ELR (cell line): ENCODE measurements at regions not wholly inside any gene's neighbourhood (a gene's known extent, or its start where the extent isn't known, plus 50 kb on each side); places are given as distances from the start of the nearest gene placed in this dataset.

ENCODE experiments used
- DNase-seq: peaks from one replicate; pipeline ENCODE4 v3.0.0-alpha.2; 2015; ENCODE audit warnings: low read depth

- DNase-seq = no peak
These were observed 228.8 kb upstream of the RGMA start for GRCh38 chr15:93317772-93318171.

GRCh38 chr15:93314245-93314644, 225.2 kb upstream of the RGMA start:
- no peak for DNase-seq

- DNase-seq = no peak
These were observed 224.0 kb upstream of the RGMA start for GRCh38 chr15:93312891-93313486.

GRCh38 chr15:93311620-93312019, 222.6 kb upstream of the RGMA start:
- no peak for DNase-seq

- no peak for DNase-seq
These were observed 219.1 kb upstream of the RGMA start for GRCh38 chr15:93308026-93308690.

- no peak for DNase-seq
These were observed 218.5 kb upstream of the RGMA start for GRCh38 chr15:93307513-93307912.

- DNase-seq = no peak
These were observed 216.3 kb upstream of the RGMA start for GRCh38 chr15:93305306-93305705.

- DNase-seq = no peak
These were observed 213.2 kb upstream of the RGMA start for GRCh38 chr15:93302080-93302765.

GRCh38 chr15:93300796-93301195, 211.8 kb upstream of the RGMA start:
- no peak for DNase-seq

GRCh38 chr15:93299675-93300074, 210.7 kb upstream of the RGMA start:
- no peak for DNase-seq

- no peak for DNase-seq
These were observed 209.9 kb upstream of the RGMA start for GRCh38 chr15:93298901-93299300.

- DNase-seq = no peak
These were observed 207.9 kb upstream of the RGMA start for GRCh38 chr15:93296759-93297500.

- DNase-seq = no peak
These were observed 205.9 kb upstream of the RGMA start for GRCh38 chr15:93294896-93295295.

- DNase-seq = no peak
These were observed 205.1 kb upstream of the RGMA start for GRCh38 chr15:93294066-93294465.

- DNase-seq = no peak
These were observed 202.4 kb upstream of the RGMA start for GRCh38 chr15:93291380-93291779.

- no peak for DNase-seq
These were observed 201.6 kb upstream of the RGMA start for GRCh38 chr15:93290618-93290946.

GRCh38 chr15:93289941-93290617, 201.1 kb upstream of the RGMA start:
- no peak for DNase-seq

GRCh38 chr15:93288728-93289294, 199.8 kb upstream of the RGMA start:
- no peak for DNase-seq

GRCh38 chr15:93286446-93286845, 197.4 kb upstream of the RGMA start:
- DNase-seq = no peak

GRCh38 chr15:93283854-93284253, 194.8 kb upstream of the RGMA start:
- no peak for DNase-seq

GRCh38 chr15:93282808-93283207, 193.8 kb upstream of the RGMA start:
- no peak for DNase-seq

- no peak for DNase-seq
These were observed 189.8 kb upstream of the RGMA start for GRCh38 chr15:93278783-93279182.
